Nephron progenitor cell (in vitro differentiated cells): ENCODE measurements at regions not wholly inside any gene's neighbourhood (a gene's known extent, or its start where the extent isn't known, plus 50 kb on each side); places are given as distances from the start of the nearest gene placed in this dataset.

ENCODE experiments used
- DNase-seq: peaks from one replicate; pipeline ENCODE4 v3.0.0; 2021
- H3K27ac Mint-ChIP-seq: 2 replicates; pipeline ENCODE4 v1.8.0; 2021; ENCODE audit warnings: mild to moderate bottlenecking, moderate library complexity, mixed read lengths
- H3K27me3 Mint-ChIP-seq: 2 replicates; pipeline ENCODE4 v1.8.0; 2021; ENCODE audit warnings: mild to moderate bottlenecking, low read depth, mixed read lengths; ENCODE audit not compliant: poor library complexity
- H3K36me3 Mint-ChIP-seq: 2 replicates; pipeline ENCODE4 v1.8.0; 2021; ENCODE audit warnings: low read depth, mixed read lengths
- H3K4me1 Mint-ChIP-seq: 2 replicates; pipeline ENCODE4 v1.8.0; 2021; ENCODE audit warnings: mixed read lengths
- H3K4me3 Mint-ChIP-seq: 2 replicates; pipeline ENCODE4 v1.8.0; 2021; ENCODE audit warnings: mild to moderate bottlenecking, moderate library complexity, mixed read lengths
- H3K9me3 Mint-ChIP-seq: 2 replicates; pipeline ENCODE4 v1.8.0; 2021; ENCODE audit warnings: mild to moderate bottlenecking, moderate library complexity, mixed read lengths
- CTCF ChIP-seq: fragments of 200-600 bp; sonication (generic); IDR thresholded peaks from 2 replicates; pipeline ENCODE4 v1.5.0; 2021; ENCODE audit warnings: antibody characterized with exemption

GRCh38 chr6:81568973-81569372, 183.5 kb downstream of the TENT5A start:
- DNase-seq = no peak
- no peak for TF ChIP-seq CTCF
- Mint-ChIP-seq H3K9me3 (no peaks in the 10 kb centered on the region), H3K27me3 (no peaks in the 10 kb centered on the region), H3K36me3 (no peaks in the 10 kb centered on the region), H3K27ac (no peak overlapping the region), H3K4me3 (no peak overlapping the region), H3K4me1 (no peaks in the 10 kb centered on the region)

GRCh38 chr6:81565071-81565470, 187.4 kb downstream of the TENT5A start:
- Mint-ChIP-seq H3K27me3 (no peaks in the 10 kb centered on the region), H3K9me3 (no peaks in the 10 kb centered on the region), H3K4me3 (no peak overlapping the region), H3K36me3 (no peaks in the 10 kb centered on the region), H3K4me1 (no peaks in the 10 kb centered on the region), H3K27ac (no peak overlapping the region)
- DNase-seq = no peak
- TF ChIP-seq CTCF = no peak

- Mint-ChIP-seq H3K9me3 (no peaks in the 10 kb centered on the region), H3K4me3 (no peak overlapping the region), H3K27ac (no peak overlapping the region), H3K27me3 (no peaks in the 10 kb centered on the region), H3K4me1 (no peaks in the 10 kb centered on the region), H3K36me3 (no peaks in the 10 kb centered on the region)
- no peak for TF ChIP-seq CTCF
- no peak for DNase-seq
Measured at GRCh38 chr6:81564470-81565068, 187.9 kb downstream of the TENT5A start.

GRCh38 chr6:81562169-81562568, 190.3 kb downstream of the TENT5A start:
- TF ChIP-seq CTCF = no peak
- no peak overlapping the region for H3K4me3 Mint-ChIP-seq
- no peaks in the 10 kb centered on the region for H3K4me1 Mint-ChIP-seq
- H3K27me3 Mint-ChIP-seq = no peaks in the 10 kb centered on the region
- no peaks in the 10 kb centered on the region for H3K36me3 Mint-ChIP-seq
- no peak overlapping the region for H3K27ac Mint-ChIP-seq
- no peak for DNase-seq
- no peaks in the 10 kb centered on the region for H3K9me3 Mint-ChIP-seq

GRCh38 chr6:81561731-81562130, 190.8 kb downstream of the TENT5A start:
- no peak overlapping the region for H3K4me3 Mint-ChIP-seq
- no peak for TF ChIP-seq CTCF
- no peaks in the 10 kb centered on the region for H3K4me1 Mint-ChIP-seq
- H3K27me3 Mint-ChIP-seq = no peaks in the 10 kb centered on the region
- H3K27ac Mint-ChIP-seq = no peak overlapping the region
- no peaks in the 10 kb centered on the region for H3K9me3 Mint-ChIP-seq
- no peaks in the 10 kb centered on the region for H3K36me3 Mint-ChIP-seq
- DNase-seq = no peak

- no peak overlapping the region for H3K27ac Mint-ChIP-seq
- no peaks in the 10 kb centered on the region for H3K4me1 Mint-ChIP-seq
- H3K36me3 Mint-ChIP-seq = no peaks in the 10 kb centered on the region
- no peak overlapping the region for H3K4me3 Mint-ChIP-seq
- DNase-seq = no peak
- H3K9me3 Mint-ChIP-seq = no peaks in the 10 kb centered on the region
- H3K27me3 Mint-ChIP-seq = no peaks in the 10 kb centered on the region
- TF ChIP-seq CTCF = no peak
Measured at GRCh38 chr6:81561071-81561564, 191.4 kb downstream of the TENT5A start.
